ENCODE measurements at regions not wholly inside any gene's neighbourhood (a gene's known extent, or its start where the extent isn't known, plus 50 kb on each side); places are given as distances from the start of the nearest gene placed in this dataset.

GRCh38 chr11:27571154-27571810 lies 64.7 kb upstream of the LIN7C start:
- peak overlapping the region; percentile 58 for H3K27ac Mint-ChIP-seq (ENCODE audit: unreplicated experiment)
- H3K9me3 Mint-ChIP-seq (ENCODE audit: unreplicated experiment): no peaks in the 10 kb centered on the region
- no peak for DNase-seq (ENCODE audit: extremely low spot score, unreplicated experiment)
- no peaks in the 10 kb centered on the region for H3K27me3 Mint-ChIP-seq (ENCODE audit: unreplicated experiment)
- H3K4me3 Mint-ChIP-seq (ENCODE audit: unreplicated experiment): no peak overlapping the region
- no peaks in the 10 kb centered on the region for H3K36me3 Mint-ChIP-seq (ENCODE audit: unreplicated experiment)
- H3K4me1 Mint-ChIP-seq (ENCODE audit: unreplicated experiment): peaks cover 19% of the 10 kb centered on the region
- no peak for TF ChIP-seq CTCF (IDR thresholded peaks at IDR 0.05)

GRCh38 chr11:27570542-27570941 lies 64.0 kb upstream of the LIN7C start:
- H3K27ac Mint-ChIP-seq (ENCODE audit: unreplicated experiment): no peak overlapping the region
- peaks cover 19% of the 10 kb centered on the region for H3K4me1 Mint-ChIP-seq (ENCODE audit: unreplicated experiment)
- no peak for DNase-seq (ENCODE audit: extremely low spot score, unreplicated experiment)
- H3K4me3 Mint-ChIP-seq (ENCODE audit: unreplicated experiment): no peak overlapping the region
- no peaks in the 10 kb centered on the region for H3K27me3 Mint-ChIP-seq (ENCODE audit: unreplicated experiment)
- TF ChIP-seq CTCF (IDR thresholded peaks at IDR 0.05): no peak
- no peaks in the 10 kb centered on the region for H3K9me3 Mint-ChIP-seq (ENCODE audit: unreplicated experiment)
- H3K36me3 Mint-ChIP-seq (ENCODE audit: unreplicated experiment): no peaks in the 10 kb centered on the region

GRCh38 chr11:27563641-27564040 lies 57.1 kb upstream of the LIN7C start:
- Mint-ChIP-seq H3K27ac (ENCODE audit: unreplicated experiment) (no peak overlapping the region), H3K27me3 (ENCODE audit: unreplicated experiment) (no peaks in the 10 kb centered on the region), H3K4me3 (ENCODE audit: unreplicated experiment) (no peak overlapping the region), H3K4me1 (ENCODE audit: unreplicated experiment) (no peaks in the 10 kb centered on the region), H3K9me3 (ENCODE audit: unreplicated experiment) (no peaks in the 10 kb centered on the region), H3K36me3 (ENCODE audit: unreplicated experiment) (no peaks in the 10 kb centered on the region)
- no peak for TF ChIP-seq CTCF (IDR thresholded peaks at IDR 0.05)
- no peak for DNase-seq (ENCODE audit: extremely low spot score, unreplicated experiment)

GRCh38 chr11:27563201-27563600 lies 56.6 kb upstream of the LIN7C start:
- H3K27ac Mint-ChIP-seq (ENCODE audit: unreplicated experiment): no peak overlapping the region
- TF ChIP-seq CTCF (IDR thresholded peaks at IDR 0.05): no peak
- H3K4me1 Mint-ChIP-seq (ENCODE audit: unreplicated experiment): no peaks in the 10 kb centered on the region
- no peaks in the 10 kb centered on the region for H3K9me3 Mint-ChIP-seq (ENCODE audit: unreplicated experiment)
- no peaks in the 10 kb centered on the region for H3K27me3 Mint-ChIP-seq (ENCODE audit: unreplicated experiment)
- no peaks in the 10 kb centered on the region for H3K36me3 Mint-ChIP-seq (ENCODE audit: unreplicated experiment)
- DNase-seq (ENCODE audit: extremely low spot score, unreplicated experiment): no peak
- no peak overlapping the region for H3K4me3 Mint-ChIP-seq (ENCODE audit: unreplicated experiment)

- no peaks in the 10 kb centered on the region for H3K4me1 Mint-ChIP-seq (ENCODE audit: unreplicated experiment)
- H3K9me3 Mint-ChIP-seq (ENCODE audit: unreplicated experiment): no peaks in the 10 kb centered on the region
- TF ChIP-seq CTCF (IDR thresholded peaks at IDR 0.05): no peak
- H3K27me3 Mint-ChIP-seq (ENCODE audit: unreplicated experiment): no peaks in the 10 kb centered on the region
- H3K4me3 Mint-ChIP-seq (ENCODE audit: unreplicated experiment): no peak overlapping the region
- no peak overlapping the region for H3K27ac Mint-ChIP-seq (ENCODE audit: unreplicated experiment)
- no peaks in the 10 kb centered on the region for H3K36me3 Mint-ChIP-seq (ENCODE audit: unreplicated experiment)
- DNase-seq (ENCODE audit: extremely low spot score, unreplicated experiment): no peak
Observed at GRCh38 chr11:27558401-27558800, 51.8 kb upstream of the LIN7C start.

Data from osteocyte (in vitro differentiated cells).